Stimulated activated CD8-positive, alpha-beta memory T cell treated with anti-CD3 and anti-CD28 coated beads, Interleukin-2, amount 100 ng/mL, for 1 hour (primary cell): ENCODE measurements at regions not wholly inside any gene's neighbourhood (a gene's known extent, or its start where the extent isn't known, plus 50 kb on each side); places are given as distances from the start of the nearest gene placed in this dataset.
"Not testable (repeated sequence)": the region's sequence is repeated elsewhere in the genome, so short reads cannot be mapped to it uniquely, and the experiment has no call there.

Experiments used
- DNase-seq, 2 donors: peaks; one replicate each; pipeline ENCODE4 v3.0.0-alpha.2; 2020; ENCODE audit warnings: low read depth in 2 of 2

DNA sequence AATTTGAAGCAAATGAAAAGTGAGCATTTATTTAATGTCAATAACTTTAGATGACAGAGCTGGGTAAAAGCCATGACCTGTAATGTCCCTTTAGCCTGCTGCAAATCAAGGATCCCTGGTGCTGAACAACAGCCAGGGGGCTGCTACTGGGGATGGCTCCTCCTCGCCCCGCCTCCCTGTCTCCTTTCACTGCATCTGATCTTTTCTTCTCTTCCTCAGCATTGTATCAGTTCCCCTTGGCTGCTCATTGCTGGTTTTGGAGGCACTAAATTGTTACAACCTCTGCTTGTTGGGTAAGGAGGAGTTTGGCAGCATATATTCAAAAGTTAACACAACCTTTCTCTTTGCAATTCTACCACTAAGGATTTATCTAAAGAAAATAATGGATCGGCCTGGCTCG lies 236.3 kb upstream of the ID2 start:
- no peak for DNase-seq

DNA sequence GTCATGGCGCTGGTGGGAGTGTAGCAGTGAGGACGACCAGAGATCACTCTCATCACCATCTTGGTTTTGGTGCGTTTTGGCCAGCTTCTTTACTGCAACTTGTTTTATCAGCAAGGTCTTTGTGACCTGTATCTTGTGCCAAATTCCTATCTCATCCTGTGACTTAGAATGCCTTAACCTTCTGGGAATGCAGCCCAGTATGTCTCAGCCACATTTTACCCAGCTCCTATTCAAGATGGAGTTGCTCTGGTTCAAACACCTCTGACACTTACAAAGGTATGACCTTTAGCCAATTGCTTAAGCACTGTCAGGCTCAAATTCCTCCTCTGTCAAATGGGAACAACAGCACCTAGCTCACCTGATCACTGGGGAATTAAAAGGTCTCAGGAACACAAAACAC lies 235.1 kb upstream of the ID2 start:
- DNase-seq = not testable (repeated sequence)

GRCh38 chr2:8447610-8448221 lies 234.1 kb upstream of the ID2 start:
- DNase-seq = no peak

DNA sequence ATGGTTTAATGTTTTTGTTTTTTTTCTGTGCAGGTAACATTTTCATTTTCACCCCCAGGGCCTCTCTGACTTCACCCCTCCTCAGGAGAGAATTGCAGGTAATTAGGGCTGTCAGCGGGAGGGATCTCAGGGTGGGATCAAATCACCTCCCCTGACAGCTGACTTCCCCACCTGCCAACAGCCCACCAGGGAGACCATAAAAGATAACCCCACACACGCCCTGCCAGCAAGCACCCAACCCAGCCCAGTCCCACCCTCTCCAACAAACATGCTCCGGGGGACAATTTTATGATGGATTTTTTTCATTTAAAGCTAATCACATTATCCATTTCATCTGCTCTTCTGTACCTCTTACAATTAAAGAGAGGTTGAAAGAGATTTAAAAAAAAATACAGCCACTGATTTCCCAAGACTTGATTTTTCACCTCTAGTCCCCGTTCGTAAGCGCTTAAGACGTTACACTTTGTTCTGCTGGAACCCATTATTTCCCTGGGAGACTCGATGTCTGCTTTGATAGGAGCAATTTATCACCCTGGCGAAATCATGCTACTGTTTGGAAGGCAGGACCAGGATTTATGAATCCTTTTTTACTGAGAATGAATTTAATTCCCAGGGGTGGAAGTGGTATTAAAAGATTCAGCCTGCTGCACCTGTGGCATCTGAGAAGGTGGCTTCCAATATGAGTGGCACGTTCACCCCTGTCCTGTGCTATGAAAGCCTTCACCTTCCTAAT lies 232.9 kb upstream of the ID2 start:
- no peak for DNase-seq

DNA sequence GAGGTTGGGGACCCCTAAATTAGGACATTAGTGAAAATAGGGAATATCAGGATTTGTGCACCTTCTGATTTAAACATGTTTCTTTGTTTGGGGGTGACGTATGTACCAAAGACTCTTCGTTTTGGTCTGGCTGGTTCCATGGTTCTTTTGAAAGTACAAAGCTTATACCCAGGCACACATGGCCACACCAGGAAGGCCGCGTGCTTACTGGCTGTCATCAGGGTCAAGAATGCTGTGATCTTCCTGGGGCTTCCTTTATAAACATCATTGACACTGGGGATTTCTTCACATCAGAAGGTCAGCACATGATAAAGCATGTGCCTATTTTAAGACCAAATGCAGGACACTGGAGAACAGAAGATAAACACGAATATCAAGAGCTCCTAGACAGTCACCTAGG lies 230.6 kb upstream of the ID2 start:
- no peak for DNase-seq

- no peak for DNase-seq
These were observed 229.6 kb upstream of the ID2 start for GRCh38 chr2:8452296-8452695.

GRCh38 chr2:8452979-8453903 lies 228.6 kb upstream of the ID2 start:
- DNase-seq = no peak

- DNase-seq = no peak
These were observed 228.0 kb upstream of the ID2 start for GRCh38 chr2:8453904-8454302.

- DNase-seq = no peak
These were observed 227.1 kb upstream of the ID2 start for GRCh38 chr2:8454797-8455196.

- DNase-seq = no peak
These were observed 226.4 kb upstream of the ID2 start for GRCh38 chr2:8455236-8456150.

GRCh38 chr2:8456151-8457091 lies 225.4 kb upstream of the ID2 start:
- no peak for DNase-seq

- no peak for DNase-seq
These were observed 224.8 kb upstream of the ID2 start for GRCh38 chr2:8457092-8457481.

DNA sequence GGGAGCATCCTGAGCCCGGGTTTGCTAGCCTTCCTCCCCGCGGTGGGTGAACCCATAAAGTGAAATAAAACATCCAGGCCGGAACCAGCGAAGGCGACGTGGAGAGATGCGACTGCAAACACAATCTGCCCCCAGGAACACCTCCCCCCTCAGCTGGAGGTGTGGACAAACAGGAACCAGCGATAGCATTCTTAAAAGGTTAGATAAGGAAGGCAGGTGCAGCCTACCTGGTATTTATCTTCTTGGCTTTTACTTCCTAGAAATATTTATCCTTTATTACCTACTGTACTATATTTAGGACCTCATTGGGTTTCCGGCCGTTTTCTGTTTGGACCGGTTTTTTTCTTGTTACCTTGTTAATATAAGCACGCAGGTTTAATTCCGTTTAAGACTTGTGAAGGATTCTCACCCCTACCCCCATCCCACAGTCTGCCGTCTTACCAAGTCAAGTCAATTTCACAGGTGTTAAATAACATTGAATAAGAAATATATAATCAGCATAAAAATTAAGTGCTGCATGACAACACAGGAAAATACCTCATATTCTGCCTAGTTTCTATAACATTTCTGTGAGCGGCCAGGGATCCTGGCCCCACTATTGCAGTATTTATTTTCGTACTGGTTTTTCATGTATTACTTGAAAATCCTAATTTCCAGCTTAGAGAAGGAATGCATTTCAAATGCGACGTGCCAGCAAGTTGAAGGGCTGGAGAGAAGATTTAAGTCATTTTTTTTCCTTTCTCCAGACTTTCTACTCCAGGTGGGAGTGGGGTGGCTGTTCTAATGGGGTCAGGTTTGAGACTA lies 224.0 kb upstream of the ID2 start:
- DNase-seq = no peak

DNA sequence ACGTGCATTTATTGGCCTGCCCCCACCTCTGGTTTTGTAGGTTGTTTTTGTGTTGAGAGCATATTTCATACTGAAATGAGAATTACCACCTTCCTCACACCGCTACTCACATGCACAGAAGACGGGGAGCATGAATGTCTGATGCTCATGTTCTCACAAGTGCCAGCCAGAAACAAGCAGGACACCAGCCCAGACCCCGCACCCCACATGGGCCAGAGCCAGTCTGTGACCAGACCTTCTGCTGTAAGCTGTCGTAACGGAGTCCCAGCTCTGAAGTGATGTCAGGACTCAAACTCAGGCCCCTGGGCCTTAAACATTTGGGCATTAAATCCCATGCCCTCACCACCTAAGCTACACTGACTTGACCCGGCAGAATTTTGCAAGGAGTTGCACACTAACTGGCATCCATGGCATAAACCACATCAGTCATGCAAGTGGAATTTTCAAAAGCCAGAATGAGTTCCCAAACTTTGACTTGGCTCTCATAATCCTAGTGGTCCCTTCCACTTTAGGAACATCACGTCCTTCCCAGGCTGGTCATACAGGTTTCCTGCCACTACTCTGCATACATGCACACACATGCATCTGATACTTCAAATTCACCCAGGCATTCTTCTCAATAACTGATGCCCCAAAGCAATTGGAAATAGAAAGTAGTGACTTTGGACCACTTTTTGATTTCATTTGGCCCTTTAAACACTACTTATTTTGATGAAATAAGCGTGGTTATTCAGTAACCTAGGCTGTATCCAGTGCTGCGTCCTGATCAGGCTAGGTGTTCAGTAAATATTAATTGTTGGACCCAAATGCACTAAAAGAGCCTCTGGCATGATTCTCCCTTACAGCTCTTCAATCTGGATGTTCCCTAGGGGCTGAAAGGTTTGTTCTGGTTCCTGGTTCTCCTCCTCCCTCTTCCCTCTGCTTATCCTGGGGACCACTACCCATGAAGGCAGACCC lies 223.1 kb upstream of the ID2 start:
- no peak for DNase-seq

DNA sequence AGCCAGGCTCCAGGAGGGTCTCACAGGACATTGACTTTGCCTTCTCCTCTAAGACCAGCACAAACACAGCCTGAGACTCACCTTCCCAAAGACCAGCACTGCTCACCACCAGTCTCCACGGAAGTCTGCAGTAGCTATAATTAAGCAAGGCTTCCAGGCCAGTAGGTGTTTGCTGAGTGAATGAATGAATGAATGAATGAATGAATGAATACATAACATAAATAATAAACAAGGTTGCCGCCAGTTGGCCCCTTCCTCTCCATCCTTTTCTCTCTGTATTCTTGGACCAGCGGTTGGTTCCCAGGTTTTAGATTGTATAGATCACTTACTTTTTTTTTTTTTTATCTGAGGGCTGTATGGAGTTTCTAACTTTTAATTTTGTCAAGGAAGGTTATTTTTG lies 222.4 kb upstream of the ID2 start:
- DNase-seq = no peak

DNA sequence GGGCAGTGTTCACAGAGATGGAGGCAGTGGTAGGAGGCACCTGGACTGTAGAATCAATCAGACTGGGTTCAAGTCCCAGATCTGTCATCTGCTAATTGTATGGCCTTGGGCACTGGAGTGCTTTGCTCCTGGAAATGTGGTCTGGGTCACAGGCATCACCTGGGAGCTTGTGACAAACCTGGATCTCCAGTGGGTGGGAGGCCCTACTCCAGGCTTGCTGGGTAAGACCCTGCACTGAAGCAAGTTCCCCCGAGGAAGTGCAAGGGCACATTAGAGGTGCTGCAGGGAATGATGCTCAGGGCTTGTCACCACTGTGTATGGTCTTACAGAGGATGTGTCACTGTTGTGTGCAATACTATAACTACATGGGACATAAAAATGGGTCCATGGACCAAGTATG lies 220.5 kb upstream of the ID2 start:
- no peak for DNase-seq

- no peak for DNase-seq
These were observed 219.6 kb upstream of the ID2 start for GRCh38 chr2:8462280-8462679.

GRCh38 chr2:8462899-8463648 lies 218.8 kb upstream of the ID2 start:
- no peak for DNase-seq
